Breast epithelium (tissue), 3 donors: ENCODE measurements at regions not wholly inside any gene's neighbourhood (a gene's known extent, or its start where the extent isn't known, plus 50 kb on each side); places are given as distances from the start of the nearest gene placed in this dataset.

ENCODE experiments used
- CTCF ChIP-seq, 3 donors: fragments of 450-650 bp; IDR thresholded peaks; one replicate each; pipeline ENCODE4 v1.5.1; 2016 to 2017; ENCODE audit warnings: antibody characterized with exemption in 3 of 3, mild to moderate bottlenecking in 3 of 3, moderate library complexity in 3 of 3
- POLR2A ChIP-seq: fragments of 450-650 bp; IDR thresholded peaks from one replicate; pipeline ENCODE4 v1.6.1; 2016; ENCODE audit warnings: antibody characterized with exemption, mild to moderate bottlenecking, moderate library complexity

GRCh38 chr2:236693531-236693930, 123.9 kb downstream of the ACKR3 start:
- TF ChIP-seq POLR2A: no peak
- no peak for TF ChIP-seq CTCF (IDR thresholded peaks at IDR 0.05)
